ENCODE measurements at regions not wholly inside any gene's neighbourhood (a gene's known extent, or its start where the extent isn't known, plus 50 kb on each side); places are given as distances from the start of the nearest gene placed in this dataset.

DNA sequence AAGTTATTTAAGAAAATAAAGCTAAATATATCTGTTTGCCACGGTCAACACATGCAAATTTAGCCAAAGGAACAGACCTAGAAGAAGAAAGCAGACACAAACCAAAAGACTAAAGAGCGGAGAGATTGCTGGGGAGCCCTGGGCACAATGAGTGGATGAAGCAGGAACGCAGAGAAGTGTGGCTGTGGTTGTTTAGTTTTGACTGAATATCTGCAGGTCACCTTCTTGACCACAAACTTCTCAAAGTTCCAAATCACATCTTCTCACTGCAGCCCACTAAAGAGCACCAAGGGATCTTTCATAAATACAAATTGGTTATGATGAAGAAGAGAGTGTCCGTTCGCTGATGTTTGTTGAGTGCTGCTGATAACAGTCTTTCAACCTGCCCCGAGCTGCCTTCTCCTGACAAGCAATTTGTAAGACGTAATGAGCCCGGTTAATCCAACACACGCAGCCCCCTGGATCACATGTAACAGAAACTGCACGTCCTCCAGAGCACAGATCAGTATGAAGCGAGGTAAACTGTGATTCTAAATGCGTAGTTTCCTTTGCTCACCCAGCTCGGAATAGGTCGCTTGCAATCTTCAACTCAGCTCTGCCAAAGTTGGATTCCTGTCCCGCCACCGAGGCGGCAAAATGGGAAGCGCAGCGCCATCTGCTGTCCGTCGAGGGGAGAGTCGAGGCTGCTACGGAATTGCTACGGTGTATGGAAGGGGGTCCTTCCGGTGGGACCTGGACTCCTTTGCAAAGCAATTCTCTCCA, 120.8 kb downstream of the GXYLT1 start:
- TF ChIP-seq, protein P1, sequence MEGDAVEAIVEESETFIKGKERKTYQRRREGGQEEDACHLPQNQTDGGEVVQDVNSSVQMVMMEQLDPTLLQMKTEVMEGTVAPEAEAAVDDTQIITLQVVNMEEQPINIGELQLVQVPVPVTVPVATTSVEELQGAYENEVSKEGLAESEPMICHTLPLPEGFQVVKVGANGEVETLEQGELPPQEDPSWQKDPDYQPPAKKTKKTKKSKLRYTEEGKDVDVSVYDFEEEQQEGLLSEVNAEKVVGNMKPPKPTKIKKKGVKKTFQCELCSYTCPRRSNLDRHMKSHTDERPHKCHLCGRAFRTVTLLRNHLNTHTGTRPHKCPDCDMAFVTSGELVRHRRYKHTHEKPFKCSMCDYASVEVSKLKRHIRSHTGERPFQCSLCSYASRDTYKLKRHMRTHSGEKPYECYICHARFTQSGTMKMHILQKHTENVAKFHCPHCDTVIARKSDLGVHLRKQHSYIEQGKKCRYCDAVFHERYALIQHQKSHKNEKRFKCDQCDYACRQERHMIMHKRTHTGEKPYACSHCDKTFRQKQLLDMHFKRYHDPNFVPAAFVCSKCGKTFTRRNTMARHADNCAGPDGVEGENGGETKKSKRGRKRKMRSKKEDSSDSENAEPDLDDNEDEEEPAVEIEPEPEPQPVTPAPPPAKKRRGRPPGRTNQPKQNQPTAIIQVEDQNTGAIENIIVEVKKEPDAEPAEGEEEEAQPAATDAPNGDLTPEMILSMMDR (IDR thresholded peaks at IDR 0.05; ENCODE audit: low read depth, low read length), result peak; percentile 97
- no peak for TF ChIP-seq EZH2phosphoT487 (IDR thresholded peaks at IDR 0.05; ENCODE audit: low read depth)
